HT1080 (cell line): ENCODE measurements at regions not wholly inside any gene's neighbourhood (a gene's known extent, or its start where the extent isn't known, plus 50 kb on each side); places are given as distances from the start of the nearest gene placed in this dataset. TPM values are rescaled to one million over a fixed set of nuclear protein-coding genes. Genes with fewer than 3 reads are reported as not detected.

Experiments
- DNase-seq: peaks from one replicate; pipeline ENCODE4 v3.0.0-alpha.2; 2015; ENCODE audit warnings: low read depth
- small RNA-seq: library from RNA; depleted of rRNA; stranded (forward); fragments of <200 nt; gene quantifications from one replicate; pipeline ENCODE3, GENCODE V24; 2014

- no peak for DNase-seq
These were observed 78.7 kb upstream of the ITGA4 start for GRCh38 chr2:181378491-181378890.

DNA sequence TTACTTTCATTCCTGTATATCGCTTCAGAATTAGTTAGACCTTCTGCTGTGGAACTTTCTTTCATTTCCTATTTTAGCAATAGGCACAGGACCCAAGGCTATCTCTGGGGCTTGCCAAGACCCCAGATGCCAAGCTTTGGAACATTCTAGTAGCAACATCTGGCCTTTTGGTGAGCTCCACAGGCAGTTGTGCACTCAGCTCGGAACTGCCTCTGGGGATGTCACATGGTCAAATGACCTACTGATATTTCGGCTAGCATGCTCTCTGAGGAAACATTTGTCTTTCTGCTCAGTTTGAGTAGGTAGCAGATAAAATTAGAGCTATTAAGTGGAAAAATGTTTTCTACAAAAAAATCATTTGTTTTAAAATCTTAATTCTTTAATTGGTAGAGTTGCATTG is 76.6 kb upstream of the ITGA4 start:
- no peak for DNase-seq

DNA sequence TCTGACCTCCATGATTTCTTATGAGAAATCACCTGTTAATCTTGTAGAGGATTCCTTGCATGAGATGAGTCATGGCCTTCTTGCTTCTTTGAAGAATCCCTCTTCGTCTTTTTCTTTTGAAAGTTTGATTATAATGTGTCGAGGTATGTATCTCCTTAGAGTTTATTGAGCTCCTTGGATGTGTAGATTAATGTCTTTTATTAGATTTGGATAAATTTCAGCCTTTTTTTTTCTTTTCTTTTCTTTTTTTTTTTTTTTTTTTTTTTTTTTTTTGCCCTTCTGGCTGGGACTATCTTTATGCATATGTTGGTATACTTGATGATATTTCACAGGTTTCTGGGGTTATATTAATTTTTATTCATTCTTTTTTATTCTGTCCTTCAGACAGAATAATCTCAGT is 72.3 kb upstream of the ITGA4 start:
- no peak for DNase-seq

DNA sequence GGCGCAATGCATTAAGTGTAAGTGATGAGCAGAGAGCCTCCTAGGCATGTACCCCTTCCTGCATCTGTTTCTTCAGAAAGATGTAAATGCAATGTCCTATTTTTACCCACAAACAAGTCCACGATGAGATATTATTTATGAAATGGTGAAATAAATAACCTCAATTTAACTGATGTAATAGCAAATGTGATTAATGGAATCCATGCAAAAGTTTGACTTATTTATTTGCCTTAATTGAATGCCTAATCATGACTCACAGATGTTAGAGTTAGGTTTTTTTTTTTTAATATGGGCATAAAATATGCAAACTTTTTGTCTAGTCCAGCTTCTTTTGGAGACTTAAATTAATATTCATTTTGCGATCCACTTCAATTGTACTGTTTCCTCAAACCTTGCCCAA is 67.7 kb upstream of the ITGA4 start:
- no peak for DNase-seq

DNA sequence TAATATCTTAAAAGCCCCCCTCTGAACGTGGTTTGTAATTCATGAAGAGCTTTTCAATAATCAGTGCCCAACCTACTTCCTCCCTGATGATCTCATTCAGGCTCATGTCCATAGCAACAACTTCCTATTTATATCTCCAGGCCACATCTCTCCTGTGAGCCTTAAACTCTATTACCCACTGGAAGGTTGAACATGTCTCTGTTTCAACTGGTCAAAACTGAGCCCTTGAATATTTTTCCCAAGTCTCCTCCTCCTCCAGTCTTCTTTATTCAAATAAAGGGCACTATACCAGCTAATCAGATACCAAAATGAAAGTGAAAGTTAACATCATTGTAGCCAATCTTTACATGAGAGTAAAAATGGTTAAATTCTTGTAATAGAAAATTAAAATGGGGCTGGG is 63.7 kb upstream of the ITGA4 start:
- peak; percentile 78 for DNase-seq

DNA sequence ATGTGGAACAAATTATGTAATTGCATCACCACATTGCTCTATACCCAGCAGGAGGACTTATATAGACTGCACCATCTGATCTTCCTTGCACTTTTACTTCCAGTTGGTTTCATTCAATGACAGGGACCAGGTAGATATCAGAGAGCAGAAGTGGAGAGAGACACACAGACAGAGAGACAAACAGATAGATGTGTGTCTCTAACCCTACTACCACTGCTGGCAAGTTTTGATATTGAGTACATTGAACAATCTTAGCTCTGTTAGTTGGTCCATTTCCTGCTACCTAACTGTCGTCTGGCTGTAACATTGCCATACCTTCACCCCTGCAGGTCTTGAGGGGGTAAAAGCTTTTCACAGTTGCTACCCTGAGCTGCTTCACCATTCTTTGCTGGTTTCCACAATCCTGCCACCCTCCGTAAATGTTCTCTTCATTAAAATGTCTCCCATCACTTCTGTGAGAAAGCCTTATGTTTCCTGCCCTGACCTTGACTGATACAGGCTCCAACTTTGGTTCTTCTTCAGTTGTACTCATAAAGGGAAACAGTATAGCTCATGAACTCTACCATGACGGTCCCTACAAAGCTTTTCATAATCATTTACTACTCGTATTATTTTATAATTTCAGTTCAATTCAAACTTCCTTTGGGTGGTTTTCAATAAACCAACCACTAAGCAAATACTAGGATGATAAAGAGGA is 62.3 kb upstream of the ITGA4 start:
- no peak for DNase-seq

GRCh38 chr2:181395851-181396250 is 61.3 kb upstream of the ITGA4 start:
- DNase-seq = no peak

GRCh38 chr2:181396256-181397123 is 60.7 kb upstream of the ITGA4 start:
- DNase-seq = no peak

- DNase-seq = no peak
These were observed 59.9 kb upstream of the ITGA4 start for GRCh38 chr2:181397331-181397730.

GRCh38 chr2:181398000-181398399 is 59.2 kb upstream of the ITGA4 start:
- DNase-seq = no peak

- DNase-seq = no peak
These were observed 58.2 kb upstream of the ITGA4 start for GRCh38 chr2:181399027-181399426.

DNA sequence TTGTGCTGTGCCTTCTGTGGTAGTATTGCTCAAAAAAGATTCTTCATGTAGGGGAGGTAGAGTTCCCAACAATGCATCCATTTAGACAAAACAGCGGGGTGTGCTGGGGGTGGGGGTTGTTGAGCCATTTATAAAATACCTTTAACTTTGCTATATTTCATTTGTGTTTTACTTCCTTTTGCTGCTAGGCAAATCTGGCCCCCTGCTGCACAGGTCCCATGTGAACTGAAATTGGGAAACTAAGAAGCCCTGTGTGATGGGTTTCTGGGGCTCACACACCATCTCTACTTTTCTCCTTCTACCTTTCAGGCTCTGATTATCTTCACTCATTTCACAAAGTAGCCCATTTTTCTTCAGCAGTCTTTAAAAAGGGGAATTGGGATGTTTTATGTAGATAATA is 52.7 kb upstream of the ITGA4 start:
- no peak for DNase-seq

GRCh38 chr2:181407171-181407570 is 50.0 kb upstream of the ITGA4 start:
- peak; percentile 15 for DNase-seq

Small RNA genes in the stretch of these regions (small RNA-seq; reads per million reads assigned to genes)
- gene MIR4437 = not detected
